HepG2 (cell line): ENCODE measurements at regions not wholly inside any gene's neighbourhood (a gene's known extent, or its start where the extent isn't known, plus 50 kb on each side); places are given as distances from the start of the nearest gene placed in this dataset.

Source experiments
- ATAD3A ChIP-seq: sonication (generic); formaldehyde crosslinking; IDR thresholded peaks from 2 replicates; pipeline ENCODE4 v1.4.0; 2020; ENCODE audit warnings: missing genetic modification reagents
- BHLHE40 ChIP-seq: IDR thresholded peaks from 2 replicates; pipeline ENCODE4 v1.6.1; 2011; ENCODE audit warnings: low read length, improper control_type of control experiment
- FOXC1 ChIP-seq: sonication (generic); formaldehyde crosslinking; IDR thresholded peaks from 2 replicates; pipeline ENCODE4 v1.8.0; 2022; ENCODE audit warnings: mild to moderate bottlenecking, missing genetic modification reagents, borderline replicate concordance
- HOXD1 ChIP-seq: sonication (generic); formaldehyde crosslinking; IDR thresholded peaks from 2 replicates; pipeline ENCODE4 v1.5.0; 2020; ENCODE audit warnings: missing genetic modification reagents
- IRF9 ChIP-seq: sonication (generic); formaldehyde crosslinking; IDR thresholded peaks from 2 replicates; pipeline ENCODE4 v1.8.0; 2022; ENCODE audit warnings: missing genetic modification reagents, mild to moderate bottlenecking, borderline replicate concordance
- MAX ChIP-seq: IDR thresholded peaks from 2 replicates; pipeline ENCODE4 v1.6.1; 2012; ENCODE audit warnings: inconsistent platforms
- PHF20 ChIP-seq: sonication (generic); formaldehyde crosslinking; IDR thresholded peaks from 2 replicates; pipeline ENCODE4 v1.5.0; 2020; ENCODE audit warnings: mild to moderate bottlenecking, missing genetic modification reagents
- SIX4 ChIP-seq: sonication (generic); formaldehyde crosslinking; IDR thresholded peaks from 2 replicates; pipeline ENCODE4 v1.4.0; 2020; ENCODE audit warnings: missing genetic modification reagents
- ZFP36L2 ChIP-seq: sonication (generic); formaldehyde crosslinking; IDR thresholded peaks from 2 replicates; pipeline ENCODE4 v1.4.0; 2020; ENCODE audit warnings: missing genetic modification reagents
- ZNF382 ChIP-seq: sonication (generic); formaldehyde crosslinking; IDR thresholded peaks from 2 replicates; pipeline ENCODE4 v1.5.0; 2020; ENCODE audit warnings: missing genetic modification reagents, mild to moderate bottlenecking, borderline replicate concordance
- TF ChIP-seq, protein P1 (sequence below): sonication (generic); formaldehyde crosslinking; IDR thresholded peaks from 2 replicates; pipeline ENCODE4 v1.5.1; 2020; ENCODE audit warnings: mild to moderate bottlenecking, missing genetic modification reagents, moderate library complexity

GRCh38 chr15:81432179-81432578, 58.2 kb upstream of the TMC3 start (continued):
- TF ChIP-seq BHLHE40: no peak
- TF ChIP-seq, protein P1, sequence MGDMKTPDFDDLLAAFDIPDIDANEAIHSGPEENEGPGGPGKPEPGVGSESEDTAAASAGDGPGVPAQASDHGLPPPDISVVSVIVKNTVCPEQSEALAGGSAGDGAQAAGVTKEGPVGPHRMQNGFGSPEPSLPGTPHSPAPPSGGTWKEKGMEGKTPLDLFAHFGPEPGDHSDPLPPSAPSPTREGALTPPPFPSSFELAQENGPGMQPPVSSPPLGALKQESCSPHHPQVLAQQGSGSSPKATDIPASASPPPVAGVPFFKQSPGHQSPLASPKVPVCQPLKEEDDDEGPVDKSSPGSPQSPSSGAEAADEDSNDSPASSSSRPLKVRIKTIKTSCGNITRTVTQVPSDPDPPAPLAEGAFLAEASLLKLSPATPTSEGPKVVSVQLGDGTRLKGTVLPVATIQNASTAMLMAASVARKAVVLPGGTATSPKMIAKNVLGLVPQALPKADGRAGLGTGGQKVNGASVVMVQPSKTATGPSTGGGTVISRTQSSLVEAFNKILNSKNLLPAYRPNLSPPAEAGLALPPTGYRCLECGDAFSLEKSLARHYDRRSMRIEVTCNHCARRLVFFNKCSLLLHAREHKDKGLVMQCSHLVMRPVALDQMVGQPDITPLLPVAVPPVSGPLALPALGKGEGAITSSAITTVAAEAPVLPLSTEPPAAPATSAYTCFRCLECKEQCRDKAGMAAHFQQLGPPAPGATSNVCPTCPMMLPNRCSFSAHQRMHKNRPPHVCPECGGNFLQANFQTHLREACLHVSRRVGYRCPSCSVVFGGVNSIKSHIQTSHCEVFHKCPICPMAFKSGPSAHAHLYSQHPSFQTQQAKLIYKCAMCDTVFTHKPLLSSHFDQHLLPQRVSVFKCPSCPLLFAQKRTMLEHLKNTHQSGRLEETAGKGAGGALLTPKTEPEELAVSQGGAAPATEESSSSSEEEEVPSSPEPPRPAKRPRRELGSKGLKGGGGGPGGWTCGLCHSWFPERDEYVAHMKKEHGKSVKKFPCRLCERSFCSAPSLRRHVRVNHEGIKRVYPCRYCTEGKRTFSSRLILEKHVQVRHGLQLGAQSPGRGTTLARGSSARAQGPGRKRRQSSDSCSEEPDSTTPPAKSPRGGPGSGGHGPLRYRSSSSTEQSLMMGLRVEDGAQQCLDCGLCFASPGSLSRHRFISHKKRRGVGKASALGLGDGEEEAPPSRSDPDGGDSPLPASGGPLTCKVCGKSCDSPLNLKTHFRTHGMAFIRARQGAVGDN (CRISPR knock-in tag): no peak
- TF ChIP-seq HOXD1 (CRISPR knock-in tag): no peak
- no peak for TF ChIP-seq ZNF382 (CRISPR knock-in tag)
- no peak for TF ChIP-seq ATAD3A
- no peak for TF ChIP-seq IRF9
- no peak for TF ChIP-seq SIX4 (CRISPR knock-in tag)
- TF ChIP-seq PHF20: no peak
- no peak for TF ChIP-seq ZFP36L2
- TF ChIP-seq FOXC1 (CRISPR knock-in tag): no peak
- TF ChIP-seq MAX: no peak
